ENCODE measurements at regions not wholly inside any gene's neighbourhood (a gene's known extent, or its start where the extent isn't known, plus 50 kb on each side); places are given as distances from the start of the nearest gene placed in this dataset.

DNA sequence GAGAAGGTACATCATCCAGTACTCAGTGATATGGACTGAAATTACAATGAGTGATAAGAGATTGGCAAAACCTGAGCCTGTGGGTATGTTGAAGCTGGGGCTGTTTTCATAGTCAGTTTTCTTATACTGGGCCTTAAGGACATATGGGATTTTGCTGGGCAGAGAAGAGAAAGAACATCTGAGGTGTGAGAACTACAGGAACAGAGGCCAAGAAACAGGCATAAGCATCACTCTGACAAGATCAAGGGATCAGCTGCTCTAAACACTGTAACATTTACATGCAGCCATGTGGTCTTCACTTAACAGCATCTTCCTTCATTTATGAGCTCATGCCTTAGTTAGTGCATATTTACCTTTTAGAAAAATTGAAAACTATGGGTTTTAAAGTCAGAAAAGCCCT lies 220.0 kb downstream of the TRIM36 start:
- TF ChIP-seq, protein P1, sequence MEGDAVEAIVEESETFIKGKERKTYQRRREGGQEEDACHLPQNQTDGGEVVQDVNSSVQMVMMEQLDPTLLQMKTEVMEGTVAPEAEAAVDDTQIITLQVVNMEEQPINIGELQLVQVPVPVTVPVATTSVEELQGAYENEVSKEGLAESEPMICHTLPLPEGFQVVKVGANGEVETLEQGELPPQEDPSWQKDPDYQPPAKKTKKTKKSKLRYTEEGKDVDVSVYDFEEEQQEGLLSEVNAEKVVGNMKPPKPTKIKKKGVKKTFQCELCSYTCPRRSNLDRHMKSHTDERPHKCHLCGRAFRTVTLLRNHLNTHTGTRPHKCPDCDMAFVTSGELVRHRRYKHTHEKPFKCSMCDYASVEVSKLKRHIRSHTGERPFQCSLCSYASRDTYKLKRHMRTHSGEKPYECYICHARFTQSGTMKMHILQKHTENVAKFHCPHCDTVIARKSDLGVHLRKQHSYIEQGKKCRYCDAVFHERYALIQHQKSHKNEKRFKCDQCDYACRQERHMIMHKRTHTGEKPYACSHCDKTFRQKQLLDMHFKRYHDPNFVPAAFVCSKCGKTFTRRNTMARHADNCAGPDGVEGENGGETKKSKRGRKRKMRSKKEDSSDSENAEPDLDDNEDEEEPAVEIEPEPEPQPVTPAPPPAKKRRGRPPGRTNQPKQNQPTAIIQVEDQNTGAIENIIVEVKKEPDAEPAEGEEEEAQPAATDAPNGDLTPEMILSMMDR (IDR thresholded peaks at IDR 0.05; ENCODE audit: low read depth, low read length): no peak
- Histone ChIP-seq H3K36me3 (no peaks in the 10 kb centered on the region), H3K27me3 (no peaks in the 10 kb centered on the region), H3K4me1 (ENCODE audit: low read depth) (no peaks in the 10 kb centered on the region), H3K4me3 (no peak overlapping the region), H3K9me3 (ENCODE audit: low read depth) (no peaks in the 10 kb centered on the region), H3K27ac (no peak overlapping the region)
- DNase-seq (ENCODE audit: low read depth in 1 of 2, low spot score in 1 of 2): no peak

DNA sequence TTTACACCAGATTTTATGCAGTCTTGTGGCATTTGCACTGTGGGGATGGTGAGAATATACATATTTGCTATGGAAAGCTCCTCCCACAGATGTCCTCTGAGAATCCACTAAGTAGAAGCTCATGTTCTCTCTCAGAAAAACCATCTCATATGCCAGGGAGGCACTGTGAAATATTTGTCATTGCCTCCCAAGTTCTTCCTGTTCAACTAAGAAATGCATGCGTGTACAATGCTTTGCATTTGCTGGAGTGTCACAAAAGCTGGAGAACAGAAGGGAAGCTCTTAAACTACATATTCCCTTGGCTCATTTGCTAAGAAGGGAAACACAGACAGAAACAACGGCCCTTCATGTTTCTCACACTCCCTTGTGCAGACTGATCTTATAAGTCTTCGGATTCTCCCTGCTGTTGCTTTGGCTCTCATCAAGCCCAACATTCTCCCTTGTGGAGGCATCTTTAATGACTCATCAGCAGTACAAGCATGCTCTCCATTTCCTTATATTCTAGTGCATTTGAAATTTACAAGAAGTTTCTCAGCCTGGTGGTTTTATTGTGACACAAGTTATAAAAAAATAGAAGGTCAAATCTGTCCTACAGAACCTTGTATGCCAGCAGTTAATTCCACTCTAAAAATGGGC lies 220.6 kb downstream of the TRIM36 start:
- Histone ChIP-seq H3K4me1 (ENCODE audit: low read depth) (no peaks in the 10 kb centered on the region), H3K27ac (no peak overlapping the region), H3K4me3 (no peak overlapping the region), H3K9me3 (ENCODE audit: low read depth) (no peaks in the 10 kb centered on the region), H3K27me3 (no peaks in the 10 kb centered on the region), H3K36me3 (no peaks in the 10 kb centered on the region)
- no peak for DNase-seq (ENCODE audit: low read depth in 1 of 2, low spot score in 1 of 2)
- TF ChIP-seq, protein P1 (IDR thresholded peaks at IDR 0.05; ENCODE audit: low read depth, low read length): no peak

DNA sequence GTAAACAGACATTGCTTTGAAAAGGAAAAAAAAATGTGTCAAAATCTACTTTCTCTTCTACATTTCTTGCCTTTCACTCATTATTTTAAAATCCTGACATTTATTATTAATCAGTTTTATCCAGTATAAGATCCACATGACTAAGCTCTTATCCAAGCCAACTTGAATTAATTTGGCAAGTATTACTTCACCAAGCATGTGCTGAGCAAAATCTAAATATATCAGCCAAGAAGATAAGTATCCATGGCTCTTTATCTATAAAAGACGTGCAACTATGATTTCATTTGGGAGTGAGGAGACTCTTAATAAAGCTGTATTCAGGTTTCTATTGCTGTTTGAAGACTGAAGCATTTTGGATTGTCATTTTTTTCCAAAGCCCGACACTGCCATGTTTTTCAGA lies 221.3 kb downstream of the TRIM36 start:
- TF ChIP-seq, protein P1 (IDR thresholded peaks at IDR 0.05; ENCODE audit: low read depth, low read length): no peak
- Histone ChIP-seq H3K4me1 (ENCODE audit: low read depth) (no peaks in the 10 kb centered on the region), H3K27ac (no peak overlapping the region), H3K9me3 (ENCODE audit: low read depth) (no peaks in the 10 kb centered on the region), H3K27me3 (no peaks in the 10 kb centered on the region), H3K4me3 (no peak overlapping the region), H3K36me3 (no peaks in the 10 kb centered on the region)
- DNase-seq (ENCODE audit: low read depth in 1 of 2, low spot score in 1 of 2): no peak

DNA sequence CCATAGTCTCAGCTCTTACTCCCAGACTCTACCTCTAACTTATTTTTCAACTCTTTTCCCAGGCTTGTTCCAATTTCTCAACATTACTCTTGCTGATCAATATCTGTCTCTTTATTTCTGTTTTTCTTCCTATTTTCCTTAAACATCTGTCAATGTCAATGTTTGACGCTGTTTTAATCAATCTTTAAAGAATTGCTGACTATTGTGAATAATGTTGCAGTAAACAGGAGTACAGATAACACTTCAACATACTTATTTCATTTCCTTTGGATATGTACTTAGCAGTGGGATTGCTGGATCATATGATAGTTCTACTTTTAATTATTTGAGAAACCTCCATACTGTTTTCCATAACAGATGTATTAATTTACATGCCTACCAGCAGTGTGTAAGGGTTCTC lies 229.0 kb downstream of the TRIM36 start:
- peaks cover 3% of the 10 kb centered on the region for H3K9me3 ChIP-seq (ENCODE audit: low read depth)
- no peaks in the 10 kb centered on the region for H3K36me3 ChIP-seq
- DNase-seq (ENCODE audit: low read depth in 1 of 2, low spot score in 1 of 2): no peak
- no peaks in the 10 kb centered on the region for H3K27me3 ChIP-seq
- H3K27ac ChIP-seq: no peak overlapping the region
- no peaks in the 10 kb centered on the region for H3K4me1 ChIP-seq (ENCODE audit: low read depth)
- no peak overlapping the region for H3K4me3 ChIP-seq
- TF ChIP-seq, protein P1 (IDR thresholded peaks at IDR 0.05; ENCODE audit: low read depth, low read length): no peak

DNA sequence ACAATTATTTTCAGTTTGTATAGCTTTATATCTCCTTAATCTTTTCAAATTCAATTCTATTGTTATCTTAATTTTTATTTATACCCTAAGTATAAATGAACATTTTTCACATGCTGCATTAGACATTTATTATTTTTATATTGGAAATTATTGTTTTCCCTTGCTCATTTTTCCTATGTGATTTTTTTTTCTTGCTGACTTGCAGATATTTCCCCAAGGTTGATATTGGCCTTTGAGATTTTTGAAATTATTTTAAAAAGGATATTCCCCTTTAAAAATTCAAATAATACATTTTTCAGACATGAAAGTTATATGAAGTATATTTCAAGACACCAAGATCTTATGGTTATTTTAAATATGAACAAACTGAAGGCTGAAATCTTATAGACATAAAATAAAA lies 234.2 kb downstream of the TRIM36 start:
- H3K4me1 ChIP-seq (ENCODE audit: low read depth): no peaks in the 10 kb centered on the region

More for the DNA sequence above, 234.2 kb downstream of the TRIM36 start:
- peaks cover 3% of the 10 kb centered on the region for H3K9me3 ChIP-seq (ENCODE audit: low read depth)
- TF ChIP-seq, protein P1 (IDR thresholded peaks at IDR 0.05; ENCODE audit: low read depth, low read length): no peak
- H3K36me3 ChIP-seq: no peaks in the 10 kb centered on the region
- no peaks in the 10 kb centered on the region for H3K27me3 ChIP-seq
- DNase-seq (ENCODE audit: low read depth in 1 of 2, low spot score in 1 of 2): no peak
- H3K27ac ChIP-seq: no peak overlapping the region
- no peak overlapping the region for H3K4me3 ChIP-seq

All from cardiac muscle cell (in vitro differentiated cells and primary cell).